ENCODE measurements at regions not wholly inside any gene's neighbourhood (a gene's known extent, or its start where the extent isn't known, plus 50 kb on each side); places are given as distances from the start of the nearest gene placed in this dataset.

- DNase-seq, result peak in 1 of 2 experiments; percentile 20
- H3K36me3 ChIP-seq, result no peaks in the 10 kb centered on the region
- H3K9me3 ChIP-seq (replicated peaks), result no peaks in the 10 kb centered on the region
- no peak overlapping the region for H3K27ac ChIP-seq
- H3K4me1 ChIP-seq, result no peaks in the 10 kb centered on the region
- H3K4me3 ChIP-seq, result no peak overlapping the region
- H3K27me3 ChIP-seq, result no peaks in the 10 kb centered on the region
These were observed 388.0 kb downstream of the VRK1 start for GRCh38 chr14:97185186-97185585.

GRCh38 chr14:97187916-97188315 is 390.7 kb downstream of the VRK1 start:
- Histone ChIP-seq H3K4me1 (no peaks in the 10 kb centered on the region), H3K9me3 (replicated peaks) (no peaks in the 10 kb centered on the region), H3K36me3 (no peaks in the 10 kb centered on the region), H3K27ac (no peak overlapping the region), H3K27me3 (no peaks in the 10 kb centered on the region), H3K4me3 (no peak overlapping the region)
- DNase-seq, result no peak

- Histone ChIP-seq H3K9me3 (replicated peaks) (no peaks in the 10 kb centered on the region), H3K4me1 (no peaks in the 10 kb centered on the region), H3K4me3 (no peak overlapping the region), H3K27me3 (no peaks in the 10 kb centered on the region), H3K36me3 (no peaks in the 10 kb centered on the region), H3K27ac (no peak overlapping the region)
- peak in 1 of 2 experiments; percentile 18 for DNase-seq
These were observed 399.2 kb downstream of the VRK1 start for GRCh38 chr14:97196336-97196735.

GRCh38 chr14:97198813-97199212 is 401.6 kb downstream of the VRK1 start:
- DNase-seq, result peak in 1 of 2 experiments; percentile 12
- no peaks in the 10 kb centered on the region for H3K9me3 ChIP-seq (replicated peaks)
- H3K4me3 ChIP-seq, result no peak overlapping the region
- H3K36me3 ChIP-seq, result no peaks in the 10 kb centered on the region
- H3K27ac ChIP-seq, result no peak overlapping the region
- no peaks in the 10 kb centered on the region for H3K4me1 ChIP-seq
- H3K27me3 ChIP-seq, result no peaks in the 10 kb centered on the region

GRCh38 chr14:97200245-97200644 is 403.1 kb downstream of the VRK1 start:
- Histone ChIP-seq H3K27me3 (no peaks in the 10 kb centered on the region), H3K9me3 (replicated peaks) (no peaks in the 10 kb centered on the region), H3K27ac (no peak overlapping the region), H3K4me3 (no peak overlapping the region), H3K4me1 (no peaks in the 10 kb centered on the region), H3K36me3 (no peaks in the 10 kb centered on the region)
- no peak for DNase-seq

GRCh38 chr14:97206916-97207315 is 409.7 kb downstream of the VRK1 start:
- no peaks in the 10 kb centered on the region for H3K4me1 ChIP-seq
- DNase-seq, result no peak
- no peaks in the 10 kb centered on the region for H3K27me3 ChIP-seq
- no peaks in the 10 kb centered on the region for H3K36me3 ChIP-seq
- H3K4me3 ChIP-seq, result no peak overlapping the region
- H3K9me3 ChIP-seq (replicated peaks), result no peaks in the 10 kb centered on the region
- H3K27ac ChIP-seq, result no peak overlapping the region

- no peak for DNase-seq
- H3K27ac ChIP-seq, result no peak overlapping the region
- H3K36me3 ChIP-seq, result no peaks in the 10 kb centered on the region
- no peaks in the 10 kb centered on the region for H3K9me3 ChIP-seq (replicated peaks)
- no peak overlapping the region for H3K4me3 ChIP-seq
- H3K4me1 ChIP-seq, result no peaks in the 10 kb centered on the region
- no peaks in the 10 kb centered on the region for H3K27me3 ChIP-seq
These were observed 413.0 kb downstream of the VRK1 start for GRCh38 chr14:97210202-97210601.

GRCh38 chr14:97212399-97212798 is 415.2 kb downstream of the VRK1 start:
- H3K27me3 ChIP-seq, result no peaks in the 10 kb centered on the region
- DNase-seq, result no peak
- no peaks in the 10 kb centered on the region for H3K4me1 ChIP-seq
- no peak overlapping the region for H3K27ac ChIP-seq
- H3K9me3 ChIP-seq (replicated peaks), result no peaks in the 10 kb centered on the region
- no peaks in the 10 kb centered on the region for H3K36me3 ChIP-seq
- no peak overlapping the region for H3K4me3 ChIP-seq

GRCh38 chr14:97213720-97214119 is 416.5 kb downstream of the VRK1 start:
- Histone ChIP-seq H3K36me3 (no peaks in the 10 kb centered on the region), H3K4me3 (no peak overlapping the region), H3K27ac (no peak overlapping the region), H3K4me1 (no peaks in the 10 kb centered on the region), H3K9me3 (replicated peaks) (no peaks in the 10 kb centered on the region), H3K27me3 (no peaks in the 10 kb centered on the region)
- no peak for DNase-seq

GRCh38 chr14:97215263-97215969 is 418.2 kb downstream of the VRK1 start:
- no peaks in the 10 kb centered on the region for H3K4me1 ChIP-seq
- no peaks in the 10 kb centered on the region for H3K27me3 ChIP-seq
- H3K4me3 ChIP-seq, result no peak overlapping the region
- H3K36me3 ChIP-seq, result no peaks in the 10 kb centered on the region
- no peak overlapping the region for H3K27ac ChIP-seq
- no peaks in the 10 kb centered on the region for H3K9me3 ChIP-seq (replicated peaks)
- no peak for DNase-seq

GRCh38 chr14:97217111-97217885 is 420.1 kb downstream of the VRK1 start:
- H3K4me3 ChIP-seq, result no peak overlapping the region
- H3K27ac ChIP-seq, result no peak overlapping the region
- H3K27me3 ChIP-seq, result no peaks in the 10 kb centered on the region
- H3K36me3 ChIP-seq, result no peaks in the 10 kb centered on the region
- DNase-seq, result no peak
- H3K9me3 ChIP-seq (replicated peaks), result no peaks in the 10 kb centered on the region
- H3K4me1 ChIP-seq, result no peaks in the 10 kb centered on the region

GRCh38 chr14:97218274-97218673 is 421.1 kb downstream of the VRK1 start:
- Histone ChIP-seq H3K9me3 (replicated peaks) (no peaks in the 10 kb centered on the region), H3K27ac (no peak overlapping the region), H3K4me3 (no peak overlapping the region), H3K36me3 (no peaks in the 10 kb centered on the region), H3K27me3 (no peaks in the 10 kb centered on the region), H3K4me1 (no peaks in the 10 kb centered on the region)
- no peak for DNase-seq

- Histone ChIP-seq H3K4me1 (no peaks in the 10 kb centered on the region), H3K27me3 (no peaks in the 10 kb centered on the region), H3K9me3 (replicated peaks) (no peaks in the 10 kb centered on the region), H3K36me3 (no peaks in the 10 kb centered on the region), H3K27ac (no peak overlapping the region), H3K4me3 (no peak overlapping the region)
- DNase-seq, result no peak
These were observed 421.7 kb downstream of the VRK1 start for GRCh38 chr14:97218691-97219430.

- no peak overlapping the region for H3K27ac ChIP-seq
- H3K4me3 ChIP-seq, result no peak overlapping the region
- DNase-seq, result no peak
- H3K9me3 ChIP-seq (replicated peaks), result no peaks in the 10 kb centered on the region
- no peaks in the 10 kb centered on the region for H3K27me3 ChIP-seq
- H3K4me1 ChIP-seq, result no peaks in the 10 kb centered on the region
- H3K36me3 ChIP-seq, result no peaks in the 10 kb centered on the region
These were observed 422.3 kb downstream of the VRK1 start for GRCh38 chr14:97219431-97220017.
